T-cell (primary cell): ENCODE measurements at regions not wholly inside any gene's neighbourhood (a gene's known extent, or its start where the extent isn't known, plus 50 kb on each side); places are given as distances from the start of the nearest gene placed in this dataset.

ENCODE experiments used
- ATAC-seq, 4 experiments: fragments of 200-7000 bp in 3 of 4; fragments of 150-1000 bp in 1 of 4; cut with Tn5 transposase; replicated peaks in 1 of 4; 1 replicate in 3 of 4; 2 replicates in 1 of 4; pipeline ENCODE4 v1.10.0; 2021; ENCODE audit warnings: moderate library complexity in 3 of 4, mild to moderate bottlenecking in 2 of 4, moderate number of reproducible peaks in 1 of 4
- CTCF ChIA-PET, 2 donors: fragments of 300-600 bp; sonication (Branson Sonifier 250); formaldehyde crosslinking; loops; one replicate each; lab custom pipeline; 2022; ENCODE audit warnings: antibody characterized with exemption in 2 of 2; lab: Charles Lee
- POLR2A ChIA-PET, 2 donors: fragments of 300-600 bp; sonication (Branson Sonifier 250); formaldehyde crosslinking; loops; one replicate each; lab custom pipeline; 2022; ENCODE audit warnings: antibody characterized with exemption in 2 of 2; lab: Charles Lee
- DNase-seq, 35 experiments: peaks; one replicate each; pipeline versions ENCODE4 v3.0.0 to v3.0.0-alpha.2; 2013 to 2023
- H3K27ac ChIP-seq: one replicate; pipeline ENCODE4 v1.5.1; 2013; ENCODE audit warnings: low read length
- H3K27me3 ChIP-seq, 2 experiments: replicated peaks in 1 of 2; 1 replicate in 1 of 2; 2 replicates in 1 of 2; pipeline versions ENCODE4 v1.6.1 to v1.7.0; 2013; ENCODE audit warnings: low read length in 1 of 2, mixed read lengths in 1 of 2; ENCODE audit not compliant: control insufficient read depth in 2 of 2, insufficient read depth in 2 of 2; ENCODE audit errors: extremely low read depth in 1 of 2
- H3K36me3 ChIP-seq, 2 donors: 1 replicate in 1 of 2; 2 replicates in 1 of 2; pipeline versions ENCODE4 v1.6.1 to v1.7.0; 2013; ENCODE audit warnings: low read length in 1 of 2; ENCODE audit not compliant: control insufficient read depth in 2 of 2, insufficient read depth in 1 of 2; ENCODE audit errors: extremely low read depth in 1 of 2
- H3K4me1 ChIP-seq, 2 experiments: 1 replicate in 1 of 2; 2 replicates in 1 of 2; pipeline versions ENCODE4 v1.6.1 to v1.7.0; 2013; ENCODE audit warnings: low read length in 2 of 2, mixed read lengths in 1 of 2; ENCODE audit not compliant: insufficient read depth in 2 of 2, control insufficient read depth in 1 of 2; ENCODE audit errors: extremely low read depth in 1 of 2
- H3K4me3 ChIP-seq, 2 donors: 1 replicate in 1 of 2; 2 replicates in 1 of 2; pipeline versions ENCODE4 v1.5.1 to v1.7.0; 2013; ENCODE audit warnings: mild to moderate bottlenecking in 2 of 2, low read length in 1 of 2, moderate library complexity in 1 of 2; ENCODE audit not compliant: control insufficient read depth in 1 of 2; ENCODE audit errors: extremely low read depth in 1 of 2
- H3K9me3 ChIP-seq: 2 replicates; pipeline ENCODE4 v1.7.0; 2013
- H3K27ac Mint-ChIP-seq, 2 donors: one replicate each; pipeline ENCODE4 v1.8.0; 2020 to 2021; ENCODE audit warnings: mild to moderate bottlenecking in 2 of 2, mixed read lengths in 2 of 2
- H3K27me3 Mint-ChIP-seq, 2 donors: one replicate each; pipeline ENCODE4 v1.8.0; 2021 to 2022; ENCODE audit warnings: mixed read lengths in 2 of 2
- H3K36me3 Mint-ChIP-seq: one replicate; pipeline ENCODE4 v1.8.0; 2021; ENCODE audit warnings: mixed read lengths
- H3K4me1 Mint-ChIP-seq, 3 donors: one replicate each; pipeline ENCODE4 v1.8.0; 2020 to 2022; ENCODE audit warnings: mixed read lengths in 3 of 3, mild to moderate bottlenecking in 1 of 3
- H3K4me3 Mint-ChIP-seq, 3 donors: one replicate each; pipeline ENCODE4 v1.8.0; 2020 to 2022; ENCODE audit warnings: mild to moderate bottlenecking in 3 of 3, mixed read lengths in 3 of 3, moderate library complexity in 3 of 3
- H3K9me3 Mint-ChIP-seq, 3 donors: one replicate each; pipeline ENCODE4 v1.8.0; 2020 to 2022; ENCODE audit warnings: mixed read lengths in 3 of 3
- WGBS: methylation state at CpG from one replicate; pipeline ENCODE4 v1.1.5; 2013; ENCODE audit warnings: missing lambda C conversion rate; ENCODE audit not compliant: insufficient coverage; 5-methylcytosine and 5-hydroxymethylcytosine counted together

- no CpG with 5 or more reads among the region's 3 CpGs for WGBS
- ChIA-PET POLR2A (no interaction called here), CTCF (no interaction called here)
- Mint-ChIP-seq H3K4me3 (no peak overlapping the region), H3K9me3 (peaks cover 0 to 4% (median 0%) of the 10 kb centered on the region in 3 donors), H3K36me3 (peaks cover 4% of the 10 kb centered on the region), H3K4me1 (no peaks in the 10 kb centered on the region), H3K27ac (no peak overlapping the region), H3K27me3 (no peaks in the 10 kb centered on the region)
- H3K4me1 ChIP-seq = no peaks in the 10 kb centered on the region
- no peak overlapping the region for H3K4me3 ChIP-seq
- no peaks in the 10 kb centered on the region for H3K27me3 ChIP-seq
- H3K9me3 ChIP-seq = no peaks in the 10 kb centered on the region
- no peaks in the 10 kb centered on the region for H3K36me3 ChIP-seq
- DNase-seq (no peak), ATAC-seq (no peak)
- H3K27ac ChIP-seq = no peak overlapping the region
These were observed 547.4 kb downstream of the LTN1 start for GRCh38 chr21:28445141-28445830.

- H3K27ac ChIP-seq = no peak overlapping the region
- ATAC-seq (no peak), DNase-seq (no peak)
- no peaks in the 10 kb centered on the region for H3K4me1 ChIP-seq
- Mint-ChIP-seq H3K27me3 (no peaks in the 10 kb centered on the region), H3K9me3 (peaks cover 0 to 4% (median 0%) of the 10 kb centered on the region in 3 donors), H3K27ac (no peak overlapping the region), H3K36me3 (peaks cover 4% of the 10 kb centered on the region), H3K4me3 (no peak overlapping the region), H3K4me1 (no peaks in the 10 kb centered on the region)
- no peaks in the 10 kb centered on the region for H3K27me3 ChIP-seq
- no peak overlapping the region for H3K4me3 ChIP-seq
- no peaks in the 10 kb centered on the region for H3K9me3 ChIP-seq
- H3K36me3 ChIP-seq = no peaks in the 10 kb centered on the region
- ChIA-PET CTCF (interaction anchor here in 1 of 2 donors (0.6 kb wide), 1 partner anchor 58 kb away, joined by 3 read pairs; no protein-coding TSS in a partner anchor), POLR2A (no interaction called here)
These were observed 548.1 kb downstream of the LTN1 start for GRCh38 chr21:28444557-28444956.

- no peaks in the 10 kb centered on the region for H3K4me1 ChIP-seq
- H3K36me3 ChIP-seq = no peaks in the 10 kb centered on the region
- no peak overlapping the region for H3K27ac ChIP-seq
- H3K9me3 ChIP-seq = no peaks in the 10 kb centered on the region
- ChIA-PET CTCF (interaction anchor here in 1 of 2 donors (0.6 kb wide), 1 partner anchor 59 kb away, joined by 3 read pairs; no protein-coding TSS in a partner anchor), POLR2A (no interaction called here)
- no peak for ATAC-seq
- H3K4me1 Mint-ChIP-seq = no peaks in the 10 kb centered on the region
- DNase-seq = no peak
- H3K36me3 Mint-ChIP-seq = peaks cover 4% of the 10 kb centered on the region
- no peaks in the 10 kb centered on the region for H3K27me3 Mint-ChIP-seq
- H3K4me3 ChIP-seq = no peak overlapping the region
- no CpG with 5 or more reads among the region's 2 CpGs for WGBS
- H3K27me3 ChIP-seq = no peaks in the 10 kb centered on the region
- peaks cover 0 to 4% (median 0%) of the 10 kb centered on the region in 3 donors for H3K9me3 Mint-ChIP-seq
- H3K27ac Mint-ChIP-seq = no peak overlapping the region
- no peak overlapping the region for H3K4me3 Mint-ChIP-seq
These were observed 548.6 kb downstream of the LTN1 start for GRCh38 chr21:28444111-28444510.

GRCh38 chr21:28442624-28443023, 550.1 kb downstream of the LTN1 start:
- no peaks in the 10 kb centered on the region for H3K36me3 ChIP-seq
- H3K36me3 Mint-ChIP-seq = peaks cover 4% of the 10 kb centered on the region
- H3K4me3 Mint-ChIP-seq = no peak overlapping the region
- ATAC-seq (no peak), DNase-seq (no peak)
- CTCF ChIA-PET = no interaction called here
- no peaks in the 10 kb centered on the region for H3K9me3 ChIP-seq
- no peaks in the 10 kb centered on the region for H3K4me1 Mint-ChIP-seq
- H3K27me3 Mint-ChIP-seq = no peaks in the 10 kb centered on the region
- H3K27me3 ChIP-seq = no peaks in the 10 kb centered on the region
- POLR2A ChIA-PET = no interaction called here
- H3K4me1 ChIP-seq = no peaks in the 10 kb centered on the region
- no peak overlapping the region for H3K4me3 ChIP-seq
- H3K27ac ChIP-seq = no peak overlapping the region
- peaks cover 0 to 4% (median 0%) of the 10 kb centered on the region in 3 donors for H3K9me3 Mint-ChIP-seq
- no peak overlapping the region for H3K27ac Mint-ChIP-seq

- Mint-ChIP-seq H3K4me3 (no peak overlapping the region), H3K27me3 (no peaks in the 10 kb centered on the region), H3K27ac (no peak overlapping the region), H3K36me3 (peaks cover 4% of the 10 kb centered on the region), H3K9me3 (peaks cover 0 to 4% (median 0%) of the 10 kb centered on the region in 3 donors), H3K4me1 (no peaks in the 10 kb centered on the region)
- ChIA-PET POLR2A (no interaction called here), CTCF (no interaction called here)
- DNase-seq = no peak
- Histone ChIP-seq H3K36me3 (no peaks in the 10 kb centered on the region), H3K4me3 (no peak overlapping the region), H3K9me3 (no peaks in the 10 kb centered on the region), H3K27ac (no peak overlapping the region), H3K4me1 (no peaks in the 10 kb centered on the region), H3K27me3 (no peaks in the 10 kb centered on the region)
- WGBS = no CpG with 5 or more reads among the region's 4 CpGs
- ATAC-seq = no peak
These were observed 550.6 kb downstream of the LTN1 start for GRCh38 chr21:28442085-28442484.

DNA sequence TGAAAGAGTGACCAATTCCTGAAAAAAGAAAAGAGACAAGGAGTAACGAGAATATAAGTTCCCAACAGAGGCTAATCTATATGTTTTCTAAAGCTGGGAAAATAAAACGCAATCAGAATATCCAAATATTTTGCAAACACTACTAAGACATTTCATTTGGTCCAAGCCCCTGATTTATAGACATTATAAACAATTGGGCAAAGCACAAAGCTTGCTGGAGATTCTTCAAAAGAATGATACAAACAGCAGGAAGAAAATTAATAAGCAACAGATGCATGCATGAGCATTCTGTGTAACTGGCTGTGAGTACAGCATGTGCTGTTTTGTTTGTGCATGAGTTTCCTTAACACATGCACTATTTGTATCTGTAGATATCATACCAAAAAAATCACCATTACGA, 552.9 kb downstream of the LTN1 start:
- Histone ChIP-seq H3K4me3 (no peak overlapping the region), H3K36me3 (no peaks in the 10 kb centered on the region), H3K27ac (no peak overlapping the region), H3K9me3 (no peaks in the 10 kb centered on the region), H3K4me1 (no peaks in the 10 kb centered on the region), H3K27me3 (no peaks in the 10 kb centered on the region)
- no peaks in the 10 kb centered on the region for H3K4me1 Mint-ChIP-seq
- ATAC-seq = no peak
- H3K27ac Mint-ChIP-seq = no peak overlapping the region
- no peaks in the 10 kb centered on the region for H3K36me3 Mint-ChIP-seq
- no peak overlapping the region for H3K4me3 Mint-ChIP-seq
- CTCF ChIA-PET = no interaction called here
- no peaks in the 10 kb centered on the region for H3K27me3 Mint-ChIP-seq
- POLR2A ChIA-PET = no interaction called here
- no peak for DNase-seq
- WGBS = no CpG with 5 or more reads among the region's 3 CpGs
- no peaks in the 10 kb centered on the region for H3K9me3 Mint-ChIP-seq

- no peak overlapping the region for H3K27ac Mint-ChIP-seq
- no peaks in the 10 kb centered on the region for H3K4me1 Mint-ChIP-seq
- no peak overlapping the region for H3K27ac ChIP-seq
- H3K9me3 Mint-ChIP-seq = no peaks in the 10 kb centered on the region
- H3K4me3 Mint-ChIP-seq = no peak overlapping the region
- no peaks in the 10 kb centered on the region for H3K9me3 ChIP-seq
- H3K27me3 Mint-ChIP-seq = no peaks in the 10 kb centered on the region
- no peak for DNase-seq
- H3K36me3 Mint-ChIP-seq = no peaks in the 10 kb centered on the region
- no peaks in the 10 kb centered on the region for H3K36me3 ChIP-seq
- POLR2A ChIA-PET = no interaction called here
- no peak for ATAC-seq
- WGBS = 100% methylated on average over 1 of the region's 4 CpGs
- CTCF ChIA-PET = no interaction called here
- H3K4me3 ChIP-seq = no peak overlapping the region
- H3K27me3 ChIP-seq = no peaks in the 10 kb centered on the region
- H3K4me1 ChIP-seq = no peaks in the 10 kb centered on the region
These were observed 553.4 kb downstream of the LTN1 start for GRCh38 chr21:28439251-28439650.
